Nephron (organoid): ENCODE measurements at regions not wholly inside any gene's neighbourhood (a gene's known extent, or its start where the extent isn't known, plus 50 kb on each side); places are given as distances from the start of the nearest gene placed in this dataset.
"Not testable (repeated sequence)": the region's sequence is repeated elsewhere in the genome, so short reads cannot be mapped to it uniquely, and the experiment has no call there.

Source experiments
- H3K27ac Mint-ChIP-seq, 3 experiments: 2 replicates each; pipeline ENCODE4 v1.8.0; 2020; ENCODE audit warnings: mixed read lengths in 3 of 3, mild to moderate bottlenecking in 2 of 3, moderate library complexity in 1 of 3
- H3K27me3 Mint-ChIP-seq: 2 replicates; pipeline ENCODE4 v1.8.0; 2021; ENCODE audit warnings: low read depth, mild to moderate bottlenecking, moderate library complexity, mixed read lengths
- H3K36me3 Mint-ChIP-seq: 2 replicates; pipeline ENCODE4 v1.8.0; 2020; ENCODE audit warnings: low read depth, mixed read lengths
- H3K4me1 Mint-ChIP-seq: 2 replicates; pipeline ENCODE4 v1.8.0; 2020; ENCODE audit warnings: mixed read lengths
- H3K4me3 Mint-ChIP-seq, 3 experiments: 2 replicates each; pipeline ENCODE4 v1.8.0; 2020; ENCODE audit warnings: mild to moderate bottlenecking in 3 of 3, mixed read lengths in 3 of 3, moderate library complexity in 2 of 3
- H3K9me3 Mint-ChIP-seq: 2 replicates; pipeline ENCODE4 v1.8.0; 2020; ENCODE audit warnings: mixed read lengths
- CTCF ChIP-seq, 3 experiments: fragments of 200-600 bp; sonication (generic); IDR thresholded peaks; one replicate each; pipeline ENCODE4 v1.5.0; 2021; ENCODE audit warnings: antibody characterized with exemption in 3 of 3; ENCODE audit not compliant: unreplicated experiment in 3 of 3

GRCh38 chr20:30288346-30288745, 969.1 kb upstream of the DEFB115 start:
- no peak for TF ChIP-seq CTCF (IDR thresholded peaks at IDR 0.05; ENCODE audit: unreplicated experiment in 3 of 3)
- Mint-ChIP-seq H3K4me3 (no peak overlapping the region), H3K27me3 (no peaks in the 10 kb centered on the region), H3K27ac (no peak overlapping the region), H3K4me1 (no peaks in the 10 kb centered on the region), H3K36me3 (peaks cover 10% of the 10 kb centered on the region), H3K9me3 (peaks cover 51% of the 10 kb centered on the region)

- H3K4me3 Mint-ChIP-seq = peak overlapping the region in 1 of 3 experiments; percentile 44
- peaks cover 53% of the 10 kb centered on the region for H3K9me3 Mint-ChIP-seq
- not testable (repeated sequence) for H3K4me1 Mint-ChIP-seq, H3K27me3 Mint-ChIP-seq, H3K36me3 Mint-ChIP-seq
- H3K27ac Mint-ChIP-seq = peak overlapping the region in 1 of 3 experiments; percentile 68
These were observed 968.4 kb upstream of the DEFB115 start for GRCh38 chr20:30289049-30289448.

- H3K36me3 Mint-ChIP-seq, H3K4me3 Mint-ChIP-seq, H3K27ac Mint-ChIP-seq, H3K27me3 Mint-ChIP-seq, H3K4me1 Mint-ChIP-seq: not testable (repeated sequence)
- peaks cover 52% of the 10 kb centered on the region for H3K9me3 Mint-ChIP-seq
These were observed 967.7 kb upstream of the DEFB115 start for GRCh38 chr20:30289711-30290141.

GRCh38 chr20:30290361-30291063, 967.0 kb upstream of the DEFB115 start:
- H3K9me3 Mint-ChIP-seq = peaks cover 52% of the 10 kb centered on the region
- not testable (repeated sequence) for H3K27ac Mint-ChIP-seq, H3K27me3 Mint-ChIP-seq, H3K36me3 Mint-ChIP-seq, H3K4me3 Mint-ChIP-seq, H3K4me1 Mint-ChIP-seq

- H3K4me3 Mint-ChIP-seq, H3K27ac Mint-ChIP-seq, H3K36me3 Mint-ChIP-seq, H3K4me1 Mint-ChIP-seq, H3K27me3 Mint-ChIP-seq: not testable (repeated sequence)
- peaks cover 48% of the 10 kb centered on the region for H3K9me3 Mint-ChIP-seq
These were observed 966.4 kb upstream of the DEFB115 start for GRCh38 chr20:30291064-30291379.

GRCh38 chr20:30291686-30292085, 965.8 kb upstream of the DEFB115 start:
- not testable (repeated sequence) for H3K27me3 Mint-ChIP-seq, H3K36me3 Mint-ChIP-seq, H3K4me1 Mint-ChIP-seq, H3K27ac Mint-ChIP-seq, H3K4me3 Mint-ChIP-seq
- peaks cover 51% of the 10 kb centered on the region for H3K9me3 Mint-ChIP-seq

GRCh38 chr20:30295396-30295795, 962.1 kb upstream of the DEFB115 start:
- H3K4me3 Mint-ChIP-seq, H3K4me1 Mint-ChIP-seq, H3K27ac Mint-ChIP-seq, H3K27me3 Mint-ChIP-seq, H3K36me3 Mint-ChIP-seq: not testable (repeated sequence)
- H3K9me3 Mint-ChIP-seq = peaks cover 48% of the 10 kb centered on the region

- H3K27me3 Mint-ChIP-seq, H3K4me1 Mint-ChIP-seq, H3K36me3 Mint-ChIP-seq, H3K4me3 Mint-ChIP-seq, H3K27ac Mint-ChIP-seq: not testable (repeated sequence)
- H3K9me3 Mint-ChIP-seq = peaks cover 47% of the 10 kb centered on the region
These were observed 961.5 kb upstream of the DEFB115 start for GRCh38 chr20:30295967-30296366.

GRCh38 chr20:30297878-30298595, 959.4 kb upstream of the DEFB115 start:
- H3K36me3 Mint-ChIP-seq, H3K4me3 Mint-ChIP-seq, H3K27ac Mint-ChIP-seq, H3K4me1 Mint-ChIP-seq, H3K27me3 Mint-ChIP-seq: not testable (repeated sequence)
- peaks cover 48% of the 10 kb centered on the region for H3K9me3 Mint-ChIP-seq

GRCh38 chr20:30300220-30300642, 957.2 kb upstream of the DEFB115 start:
- H3K9me3 Mint-ChIP-seq = peaks cover 42% of the 10 kb centered on the region
- H3K4me1 Mint-ChIP-seq, H3K27ac Mint-ChIP-seq, H3K27me3 Mint-ChIP-seq, H3K4me3 Mint-ChIP-seq, H3K36me3 Mint-ChIP-seq: not testable (repeated sequence)

GRCh38 chr20:30302786-30303185, 954.7 kb upstream of the DEFB115 start:
- not testable (repeated sequence) for H3K27me3 Mint-ChIP-seq, H3K36me3 Mint-ChIP-seq, H3K27ac Mint-ChIP-seq, H3K4me3 Mint-ChIP-seq, H3K4me1 Mint-ChIP-seq
- peaks cover 40% of the 10 kb centered on the region for H3K9me3 Mint-ChIP-seq

GRCh38 chr20:30309938-30310337, 947.5 kb upstream of the DEFB115 start:
- peaks cover 29% of the 10 kb centered on the region for H3K9me3 Mint-ChIP-seq
- H3K27ac Mint-ChIP-seq, H3K4me1 Mint-ChIP-seq: not testable (repeated sequence)

GRCh38 chr20:30310385-30310784, 947.1 kb upstream of the DEFB115 start:
- H3K9me3 Mint-ChIP-seq = peaks cover 31% of the 10 kb centered on the region
- not testable (repeated sequence) for H3K4me3 Mint-ChIP-seq, H3K36me3 Mint-ChIP-seq

More at GRCh38 chr20:30309938-30310337, 947.5 kb upstream of the DEFB115 start:
- not testable (repeated sequence) for H3K36me3 Mint-ChIP-seq, H3K27me3 Mint-ChIP-seq, H3K4me3 Mint-ChIP-seq

GRCh38 chr20:30312220-30312619, 945.2 kb upstream of the DEFB115 start:
- not testable (repeated sequence) for H3K4me1 Mint-ChIP-seq, H3K36me3 Mint-ChIP-seq, H3K4me3 Mint-ChIP-seq, H3K27ac Mint-ChIP-seq, H3K27me3 Mint-ChIP-seq
- H3K9me3 Mint-ChIP-seq = peaks cover 29% of the 10 kb centered on the region

More at GRCh38 chr20:30310385-30310784, 947.1 kb upstream of the DEFB115 start:
- H3K27ac Mint-ChIP-seq, H3K27me3 Mint-ChIP-seq, H3K4me1 Mint-ChIP-seq: not testable (repeated sequence)
